BLaER1 (cell line): ENCODE measurements at regions not wholly inside any gene's neighbourhood (a gene's known extent, or its start where the extent isn't known, plus 50 kb on each side); places are given as distances from the start of the nearest gene placed in this dataset.
"Not testable (repeated sequence)": the region's sequence is repeated elsewhere in the genome, so short reads cannot be mapped to it uniquely, and the experiment has no call there.

ENCODE experiments used
- H3K27ac ChIP-seq: shearing (Covaris generic); formaldehyde crosslinking; 2 replicates; pipeline ENCODE4 v1.8.1; 2022
- H3K27me3 ChIP-seq: shearing (Covaris generic); formaldehyde crosslinking; 2 replicates; pipeline ENCODE4 v1.8.1; 2022
- H3K36me3 ChIP-seq: shearing (Covaris generic); formaldehyde crosslinking; 2 replicates; pipeline ENCODE4 v1.8.1; 2022
- H3K4me1 ChIP-seq: shearing (Covaris generic); formaldehyde crosslinking; 2 replicates; pipeline ENCODE4 v1.8.1; 2022
- H3K4me2 ChIP-seq: shearing (Covaris generic); formaldehyde crosslinking; 2 replicates; pipeline ENCODE4 v1.8.1; 2022
- H3K4me3 ChIP-seq: shearing (Covaris generic); formaldehyde crosslinking; 2 replicates; pipeline ENCODE4 v1.8.1; 2022
- H3K9ac ChIP-seq: shearing (Covaris generic); formaldehyde crosslinking; 2 replicates; pipeline ENCODE4 v1.8.1; 2022
- H3K9me3 ChIP-seq: shearing (Covaris generic); formaldehyde crosslinking; 2 replicates; pipeline ENCODE4 v1.8.1; 2022
- H4K20me1 ChIP-seq: shearing (Covaris generic); formaldehyde crosslinking; 2 replicates; pipeline ENCODE4 v1.8.1; 2022
- Cebpa-rat ChIP-seq: shearing (Covaris generic); IDR thresholded peaks from 2 replicates; pipeline ENCODE4 v1.8.1; 2022

DNA sequence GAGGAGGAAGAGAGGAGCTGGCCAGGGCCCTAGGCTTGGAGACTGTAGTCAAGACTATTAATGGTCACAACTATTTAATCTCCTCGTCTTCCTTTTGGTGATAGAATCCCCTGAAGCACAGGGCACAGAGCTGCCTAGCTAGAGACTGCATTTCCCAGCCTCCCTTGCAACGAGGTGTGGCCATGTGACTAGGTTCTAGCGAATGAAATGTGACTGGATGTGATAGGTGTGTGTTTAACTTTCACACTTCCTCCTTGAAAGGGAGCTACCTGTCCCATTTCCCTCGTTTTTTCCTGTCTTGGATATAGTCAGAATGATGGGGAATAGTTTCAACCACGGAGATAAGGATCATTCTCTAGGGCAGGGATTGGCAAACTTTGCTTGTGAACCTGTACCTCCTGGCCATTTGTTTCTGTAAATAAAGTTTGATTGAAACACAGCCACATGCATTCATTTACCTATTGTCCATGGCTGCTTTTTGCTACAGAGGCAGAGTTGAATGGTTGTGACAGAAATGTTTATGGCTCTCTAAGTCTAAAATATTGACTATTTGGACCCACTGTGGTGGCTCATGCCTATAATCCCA lies 313.5 kb downstream of the MIAT start:
- Histone ChIP-seq H3K36me3 (no peaks in the 10 kb centered on the region), H4K20me1 (no peaks in the 10 kb centered on the region), H3K4me2 (no peak overlapping the region), H3K27me3 (no peaks in the 10 kb centered on the region), H3K9ac (no peak overlapping the region), H3K4me3 (no peak overlapping the region), H3K9me3 (no peaks in the 10 kb centered on the region), H3K27ac (no peak overlapping the region), H3K4me1 (no peaks in the 10 kb centered on the region)
- no peak for TF ChIP-seq Cebpa-rat

DNA sequence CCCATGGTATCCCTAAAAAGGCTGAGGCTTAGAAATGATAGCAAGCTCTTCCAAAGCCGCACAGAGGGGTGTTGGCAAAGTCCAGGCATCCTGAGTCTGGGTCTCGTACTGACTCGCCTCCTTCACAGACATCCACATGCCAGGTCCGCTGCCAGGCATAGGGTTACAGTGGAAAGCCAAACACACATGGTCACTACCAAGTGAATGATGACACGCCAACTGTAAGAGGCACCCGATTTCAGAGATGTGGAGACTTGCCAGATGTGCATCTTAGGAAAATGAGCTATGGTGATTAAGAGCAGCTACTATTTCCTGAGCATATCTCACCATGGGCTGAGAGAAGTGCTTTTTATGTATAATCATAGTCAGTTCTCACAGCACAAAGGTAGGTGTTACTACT lies 314.9 kb downstream of the MIAT start:
- Histone ChIP-seq H3K27me3 (no peaks in the 10 kb centered on the region), H3K36me3 (no peaks in the 10 kb centered on the region), H3K9ac (no peak overlapping the region), H3K4me1 (no peaks in the 10 kb centered on the region), H3K4me3 (no peak overlapping the region), H4K20me1 (no peaks in the 10 kb centered on the region), H3K27ac (no peak overlapping the region), H3K4me2 (no peak overlapping the region), H3K9me3 (no peaks in the 10 kb centered on the region)
- no peak for TF ChIP-seq Cebpa-rat

DNA sequence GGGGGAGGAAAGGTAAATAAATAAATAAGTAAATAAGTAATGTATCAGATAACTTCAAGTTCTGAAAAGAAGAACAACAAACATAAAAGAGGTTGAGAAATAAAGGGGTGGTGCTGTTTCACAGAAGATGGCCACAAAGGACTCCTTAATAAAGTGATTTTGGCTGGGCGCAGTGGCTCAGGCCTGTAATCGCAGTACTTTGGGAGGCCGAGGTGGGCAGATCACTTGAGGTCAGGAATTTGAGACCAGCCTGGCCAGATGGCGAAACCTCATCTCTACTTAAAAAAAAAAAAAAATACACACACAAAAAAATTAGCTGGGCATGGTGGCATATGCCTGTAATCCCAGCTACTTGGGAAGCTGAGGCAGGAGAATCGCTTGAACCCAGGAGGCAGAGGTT lies 315.5 kb downstream of the MIAT start:
- not testable (repeated sequence) for H3K27ac ChIP-seq, H3K9me3 ChIP-seq, H3K9ac ChIP-seq, H3K36me3 ChIP-seq, H4K20me1 ChIP-seq, H3K4me2 ChIP-seq, H3K4me1 ChIP-seq, H3K27me3 ChIP-seq, H3K4me3 ChIP-seq

DNA sequence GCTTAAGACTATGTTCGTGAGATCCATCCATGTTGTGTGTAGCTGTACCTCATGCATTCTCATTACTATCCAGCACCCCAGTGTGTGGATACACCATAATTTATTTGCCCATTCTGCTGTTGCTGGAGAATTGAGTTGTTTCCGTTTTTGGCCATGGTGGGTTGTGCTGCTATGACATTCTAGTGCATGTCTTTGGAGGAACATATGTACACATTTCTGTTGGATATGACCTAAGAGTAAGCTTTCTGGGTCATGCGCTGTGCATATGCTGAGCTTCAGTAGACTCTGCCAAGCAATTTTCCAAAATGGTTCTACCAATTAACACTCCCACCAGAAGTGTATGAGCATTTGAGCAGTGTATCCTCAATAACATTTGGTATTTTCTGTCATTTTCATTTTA lies 316.6 kb downstream of the MIAT start:
- TF ChIP-seq Cebpa-rat, result no peak
- Histone ChIP-seq H3K4me2 (no peak overlapping the region), H3K9ac (no peak overlapping the region), H3K4me3 (no peak overlapping the region), H3K36me3 (no peaks in the 10 kb centered on the region), H3K27me3 (no peaks in the 10 kb centered on the region), H4K20me1 (no peaks in the 10 kb centered on the region; the same call in 1 of the 2 replicates), H3K27ac (no peak overlapping the region), H3K4me1 (no peaks in the 10 kb centered on the region), H3K9me3 (no peaks in the 10 kb centered on the region)

DNA sequence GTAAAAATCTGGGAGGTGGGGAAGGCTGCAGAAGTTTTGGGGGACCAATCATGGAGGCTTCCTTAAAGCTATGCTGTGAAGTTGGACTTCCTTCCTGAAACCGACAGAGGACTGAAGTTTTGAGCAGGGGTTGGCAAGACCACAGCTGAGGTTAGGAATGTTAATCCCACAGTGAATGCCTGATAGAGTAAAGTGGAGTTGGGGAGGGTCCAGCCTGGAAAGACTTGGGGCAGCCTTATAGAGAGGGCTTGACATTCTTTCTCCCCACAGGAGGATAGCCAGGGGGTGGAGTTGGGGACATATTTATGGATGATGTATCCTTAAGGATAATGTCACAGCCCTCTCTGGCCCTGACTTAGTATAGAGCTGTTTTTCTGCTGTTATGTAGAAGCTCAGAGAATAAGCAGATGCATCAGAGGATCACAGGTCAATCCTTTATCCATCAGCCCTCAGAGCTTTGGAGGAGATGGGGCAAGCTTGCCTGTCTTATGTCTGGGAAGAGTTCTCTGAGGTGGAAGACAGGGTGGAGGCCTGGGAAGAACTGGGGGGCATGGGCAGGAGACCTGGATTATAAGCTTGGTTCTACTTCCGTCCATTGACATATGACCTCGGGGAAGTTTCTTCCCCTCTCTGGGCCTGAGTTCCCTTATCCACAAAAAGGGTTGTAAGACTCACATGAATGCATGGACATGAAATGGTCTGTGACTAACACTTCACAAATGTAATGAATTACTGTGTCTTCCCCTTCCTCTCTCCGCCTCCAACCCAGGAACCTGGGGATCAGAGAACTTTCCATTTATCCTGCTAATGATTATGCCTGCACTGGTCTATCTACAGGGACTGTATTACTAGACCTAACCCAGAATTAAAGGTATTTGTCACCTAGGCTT lies 317.8 kb downstream of the MIAT start:
- no peak for TF ChIP-seq Cebpa-rat
- Histone ChIP-seq H3K4me1 (no peaks in the 10 kb centered on the region), H3K36me3 (no peaks in the 10 kb centered on the region), H3K27ac (no peak overlapping the region), H4K20me1 (no peaks in the 10 kb centered on the region; the same call in 1 of the 2 replicates), H3K9me3 (no peaks in the 10 kb centered on the region), H3K4me2 (no peak overlapping the region), H3K9ac (no peak overlapping the region), H3K4me3 (no peak overlapping the region), H3K27me3 (no peaks in the 10 kb centered on the region)

DNA sequence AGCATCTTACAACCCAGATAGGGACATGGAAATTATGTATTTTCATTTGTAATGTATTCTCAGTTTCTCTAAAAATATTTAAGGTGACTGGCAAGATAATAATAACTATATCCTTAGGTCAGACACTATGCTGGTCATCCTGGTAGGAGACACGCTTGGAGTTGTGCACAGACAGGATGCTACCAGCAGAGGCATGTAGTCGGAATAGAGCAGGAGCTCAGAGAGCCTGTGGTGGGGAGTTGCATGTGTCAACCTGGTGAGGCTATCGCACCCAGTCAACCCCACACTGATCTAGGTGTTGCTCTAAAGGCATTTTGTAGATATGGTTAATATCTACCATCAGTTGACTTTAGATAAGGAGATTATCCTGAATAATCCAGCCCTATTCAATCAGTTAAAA lies 318.5 kb downstream of the MIAT start:
- H4K20me1 ChIP-seq, result no peaks in the 10 kb centered on the region; the same call in 1 of the 2 replicates
- no peak overlapping the region for H3K4me2 ChIP-seq
- no peak overlapping the region for H3K27ac ChIP-seq
- H3K9ac ChIP-seq, result no peak overlapping the region
- no peak for TF ChIP-seq Cebpa-rat
- H3K9me3 ChIP-seq, result no peaks in the 10 kb centered on the region
- no peaks in the 10 kb centered on the region for H3K27me3 ChIP-seq
- H3K4me1 ChIP-seq, result no peaks in the 10 kb centered on the region
- no peaks in the 10 kb centered on the region for H3K36me3 ChIP-seq
- H3K4me3 ChIP-seq, result no peak overlapping the region

DNA sequence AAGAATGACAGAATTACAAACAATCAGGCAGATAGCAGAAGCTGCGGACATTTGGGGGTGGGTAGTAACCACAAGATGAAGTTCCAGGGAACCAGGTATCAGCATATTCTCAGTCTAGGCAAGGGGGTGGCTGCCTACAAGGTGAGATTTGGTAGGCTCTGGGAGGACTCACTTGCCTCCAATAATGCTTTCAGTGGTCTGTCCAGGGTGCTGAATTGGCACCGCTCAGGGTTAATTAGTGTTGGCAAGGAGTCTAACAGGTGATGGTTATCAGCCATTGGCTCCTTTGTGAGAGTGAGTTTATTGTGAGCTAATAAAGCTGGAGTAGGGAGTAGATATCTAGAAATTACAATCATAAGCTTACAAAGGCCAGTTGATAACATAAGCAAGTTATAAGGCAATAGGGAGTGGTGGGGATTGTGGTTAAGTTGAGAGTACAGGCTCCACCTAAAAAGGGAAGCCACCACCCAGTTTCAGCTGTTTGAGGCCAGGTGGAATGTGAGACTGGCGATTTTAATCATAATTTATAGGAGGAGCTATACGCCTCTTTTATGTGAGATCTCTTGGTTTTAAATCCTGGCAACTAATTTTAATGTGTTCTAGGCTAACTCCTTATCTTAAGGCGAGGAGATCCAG lies 320.5 kb downstream of the MIAT start:
- no peaks in the 10 kb centered on the region for H3K36me3 ChIP-seq
- H3K4me3 ChIP-seq, result no peak overlapping the region
- no peak overlapping the region for H3K4me2 ChIP-seq
- TF ChIP-seq Cebpa-rat, result no peak
- no peak overlapping the region for H3K27ac ChIP-seq
- no peaks in the 10 kb centered on the region for H3K4me1 ChIP-seq
- H3K9ac ChIP-seq, result no peak overlapping the region
- no peaks in the 10 kb centered on the region for H3K9me3 ChIP-seq
- no peaks in the 10 kb centered on the region for H3K27me3 ChIP-seq
- H4K20me1 ChIP-seq, result no peaks in the 10 kb centered on the region; the same call in 1 of the 2 replicates

DNA sequence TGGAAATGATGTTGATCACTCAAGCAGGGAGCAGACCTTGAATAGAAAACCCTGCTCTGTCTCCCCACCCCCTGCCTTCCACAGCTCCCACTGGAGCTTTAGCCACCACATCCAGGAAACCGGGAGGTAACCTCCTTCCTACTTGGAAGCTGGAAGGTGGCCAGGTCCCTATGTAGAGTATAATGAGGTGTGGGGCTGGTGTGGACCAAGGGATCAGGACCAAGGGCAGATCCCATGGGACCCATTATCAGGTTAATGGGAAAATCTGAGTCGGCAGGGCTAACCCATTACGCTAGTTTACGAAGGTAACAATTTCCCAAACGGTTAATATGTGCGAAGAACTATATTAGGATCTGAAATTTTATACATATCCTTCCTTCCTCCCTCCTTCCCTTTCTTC lies 321.9 kb downstream of the MIAT start:
- Histone ChIP-seq H4K20me1 (no peaks in the 10 kb centered on the region; the same call in 1 of the 2 replicates), H3K4me1 (no peaks in the 10 kb centered on the region), H3K4me2 (no peak overlapping the region), H3K9me3 (no peaks in the 10 kb centered on the region), H3K27me3 (no peaks in the 10 kb centered on the region), H3K4me3 (no peak overlapping the region), H3K36me3 (no peaks in the 10 kb centered on the region), H3K9ac (no peak overlapping the region), H3K27ac (no peak overlapping the region)
- TF ChIP-seq Cebpa-rat, result no peak

DNA sequence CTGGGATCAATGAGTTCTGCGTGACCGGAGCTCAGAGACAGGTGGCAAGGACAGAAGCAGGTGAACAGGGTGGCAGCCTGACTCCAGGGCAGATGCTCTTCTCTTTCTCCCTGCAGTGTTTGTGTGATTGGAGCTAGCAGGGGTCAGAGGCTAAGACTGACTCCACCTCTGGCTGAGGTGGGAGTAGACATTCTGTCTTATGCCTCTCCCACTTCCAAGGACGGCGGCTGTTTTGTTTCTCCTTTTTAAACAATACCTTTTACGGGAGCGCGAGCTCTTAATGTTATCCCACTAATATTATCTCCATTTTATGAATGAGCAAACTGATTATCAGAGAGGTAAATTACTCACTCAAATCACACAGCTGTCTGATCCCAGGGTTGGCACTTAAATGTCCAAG lies 323.7 kb downstream of the MIAT start:
- no peak for TF ChIP-seq Cebpa-rat
- Histone ChIP-seq H3K4me3 (no peak overlapping the region), H3K9me3 (no peaks in the 10 kb centered on the region), H3K4me2 (no peak overlapping the region), H3K9ac (no peak overlapping the region), H3K36me3 (no peaks in the 10 kb centered on the region), H3K27me3 (no peaks in the 10 kb centered on the region), H3K4me1 (no peaks in the 10 kb centered on the region), H3K27ac (no peak overlapping the region), H4K20me1 (no peaks in the 10 kb centered on the region; the same call in 1 of the 2 replicates)

DNA sequence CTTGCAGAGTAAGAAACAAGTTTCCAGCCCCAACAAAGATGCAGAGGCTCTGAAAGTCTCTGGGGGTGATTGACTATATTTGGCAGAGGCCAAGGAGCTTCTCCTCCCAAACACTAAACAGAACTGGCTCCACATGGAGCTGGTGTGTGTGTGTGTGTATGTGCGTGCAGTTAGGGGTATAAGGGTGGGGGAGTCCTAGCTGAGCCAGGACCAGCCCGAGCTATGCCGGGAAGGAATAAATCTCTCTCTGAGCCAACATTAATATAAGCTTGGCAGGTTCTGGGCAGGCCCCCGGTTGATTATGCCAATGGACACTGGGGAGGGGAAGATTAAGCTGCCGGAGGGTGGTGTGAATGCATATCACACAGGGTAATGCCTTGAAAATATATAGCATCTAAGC lies 324.2 kb downstream of the MIAT start:
- Histone ChIP-seq H3K4me2 (no peak overlapping the region), H3K4me3 (no peak overlapping the region), H3K4me1 (no peaks in the 10 kb centered on the region), H3K9ac (no peak overlapping the region), H3K9me3 (no peaks in the 10 kb centered on the region), H3K27ac (no peak overlapping the region), H3K27me3 (no peaks in the 10 kb centered on the region), H3K36me3 (no peaks in the 10 kb centered on the region), H4K20me1 (no peaks in the 10 kb centered on the region; the same call in 1 of the 2 replicates)
- no peak for TF ChIP-seq Cebpa-rat
